OCI-LY7 (cell line): ENCODE measurements at regions not wholly inside any gene's neighbourhood (a gene's known extent, or its start where the extent isn't known, plus 50 kb on each side); places are given as distances from the start of the nearest gene placed in this dataset.

ENCODE experiments used
- BruUV-seq: library from RNA; stranded (reverse); fragments of 400-500 nt; replicated peaks from 2 replicates; lab custom pipeline; 2021; lab: Mats Ljungman, UMichigan
- CTCF ChIA-PET: fragments of 300-600 bp; sonication (Branson Sonifier 250); formaldehyde crosslinking; loops from one replicate; lab custom pipeline; 2022; ENCODE audit warnings: antibody characterized with exemption; ENCODE audit not compliant: unreplicated experiment; lab: Charles Lee
- POLR2A ChIA-PET: fragments of 300-600 bp; sonication (Branson Sonifier 250); formaldehyde crosslinking; loops from one replicate; lab custom pipeline; 2022; ENCODE audit warnings: antibody characterized with exemption; lab: Charles Lee
- DNase-seq: peaks from one replicate; pipeline ENCODE4 v3.0.0-alpha.2; 2015; ENCODE audit warnings: low spot score
- H2AFZ ChIP-seq: fragments of 200-600 bp; sonication (generic), shearing (Covaris generic); 2 replicates; pipeline ENCODE4 v1.6.1; 2014; ENCODE audit warnings: mild to moderate bottlenecking, antibody characterized with exemption, low read length, moderate library complexity
- H3K27ac ChIP-seq: fragments of 200-600 bp; sonication (generic); 2 replicates; pipeline ENCODE4 v1.5.1; 2014; ENCODE audit warnings: mixed run types, low read depth, mild to moderate bottlenecking, moderate library complexity, low read length, inconsistent platforms; ENCODE audit not compliant: poor library complexity, severe bottlenecking
- H3K36me3 ChIP-seq: fragments of 200-600 bp; sonication (generic); 2 replicates; pipeline ENCODE4 v1.6.1; 2014; ENCODE audit warnings: mild to moderate bottlenecking, antibody characterized with exemption, low read length, moderate library complexity, mixed read lengths; ENCODE audit not compliant: insufficient read depth
- H3K4me1 ChIP-seq: fragments of 200-600 bp; sonication (generic); 2 replicates; pipeline ENCODE4 v1.5.1; 2014; ENCODE audit warnings: mild to moderate bottlenecking, low read length; ENCODE audit not compliant: insufficient read depth, poor library complexity, severe bottlenecking
- H3K4me2 ChIP-seq: fragments of 200-600 bp; sonication (generic); 2 replicates; pipeline ENCODE4 v1.6.1; 2014; ENCODE audit warnings: mild to moderate bottlenecking, low read length
- H3K4me3 ChIP-seq: fragments of 200-600 bp; sonication (generic); 2 replicates; pipeline ENCODE4 v1.5.1; 2014; ENCODE audit warnings: mild to moderate bottlenecking, low read depth, low read length; ENCODE audit not compliant: poor library complexity, severe bottlenecking
- H3K79me2 ChIP-seq: fragments of 200-600 bp; sonication (generic); 2 replicates; pipeline ENCODE4 v1.6.1; 2016; ENCODE audit warnings: low read depth, mild to moderate bottlenecking, low read length, moderate library complexity, mixed read lengths; ENCODE audit not compliant: insufficient read depth
- H3K9me2 ChIP-seq: fragments of 200-600 bp; sonication (generic); 2 replicates; pipeline ENCODE4 v1.6.1; 2016; ENCODE audit warnings: mild to moderate bottlenecking, low read length, mixed read lengths; ENCODE audit not compliant: insufficient read depth
- H3K9me3 ChIP-seq: fragments of 200-600 bp; sonication (generic); 2 replicates; pipeline ENCODE4 v1.6.1; 2014; ENCODE audit warnings: mild to moderate bottlenecking, mixed run types, low read length, mixed read lengths
- H4K20me1 ChIP-seq: fragments of 200-600 bp; sonication (generic); 2 replicates; pipeline ENCODE4 v1.6.1; 2014; ENCODE audit warnings: mild to moderate bottlenecking, antibody characterized with exemption, low read length, moderate library complexity, mixed read lengths; ENCODE audit not compliant: insufficient read depth
- CTCF ChIP-seq: fragments of 200-600 bp; sonication (generic); conservative IDR thresholded peaks from 2 replicates; pipeline ENCODE4 v1.5.1; 2014; ENCODE audit warnings: mild to moderate bottlenecking, antibody characterized with exemption, low read length, moderate library complexity, mixed read lengths
- EZH2phosphoT487 ChIP-seq: fragments of 200-600 bp; sonication (generic); IDR thresholded peaks from 2 replicates; pipeline ENCODE4 v1.6.1; 2018; ENCODE audit warnings: low read depth, borderline replicate concordance, mild to moderate bottlenecking, mixed run types, antibody characterized with exemption, low read length, moderate library complexity, mixed read lengths
- intact Hi-C: fragments of 100-400 bp; cut with micrococcal nuclease; formaldehyde crosslinking; loops from one replicate; pipeline ENCODE4 v1.10.0; 2022; ENCODE audit not compliant: unreplicated experiment

- Histone ChIP-seq H4K20me1 (no peaks in the 10 kb centered on the region), H3K9me3 (no peaks in the 10 kb centered on the region), H3K4me3 (no peak overlapping the region), H2AFZ (no peak overlapping the region), H3K9me2 (no peaks in the 10 kb centered on the region), H3K36me3 (no peaks in the 10 kb centered on the region), H3K4me1 (no peaks in the 10 kb centered on the region), H3K79me2 (no peaks in the 10 kb centered on the region), H3K27ac (no peak overlapping the region), H3K4me2 (no peak overlapping the region)
- ChIA-PET POLR2A (interaction anchor here (0.9 kb wide), 1 partner anchor 25 kb away, joined by 3 read pairs; no protein-coding TSS in a partner anchor), CTCF (no interaction called here)
- no TSS peak for BruUV-seq
- TF ChIP-seq EZH2phosphoT487 (no peak), CTCF (no peak)
- intact Hi-C loops = no loop called here
- DNase-seq = no peak
Measured at GRCh38 chr15:85870216-85871014, 75.7 kb upstream of the KLHL25 start.

GRCh38 chr15:85871545-85871944, 76.8 kb upstream of the KLHL25 start:
- no peaks in the 10 kb centered on the region for H3K4me1 ChIP-seq
- H3K9me2 ChIP-seq = no peaks in the 10 kb centered on the region
- no peak overlapping the region for H2AFZ ChIP-seq
- H3K9me3 ChIP-seq = no peaks in the 10 kb centered on the region
- DNase-seq = peak; percentile 24
- no peak overlapping the region for H3K4me3 ChIP-seq
- H3K79me2 ChIP-seq = no peaks in the 10 kb centered on the region
- H4K20me1 ChIP-seq = no peaks in the 10 kb centered on the region
- CTCF ChIA-PET = interaction anchor here (0.7 kb wide), 1 partner anchor 163 kb away, joined by 5 read pairs; no protein-coding TSS in a partner anchor
- no peaks in the 10 kb centered on the region for H3K36me3 ChIP-seq
- H3K27ac ChIP-seq = no peak overlapping the region
- POLR2A ChIA-PET = interaction anchor here (0.9 kb wide), 1 partner anchor 24 kb away, joined by 3 read pairs; no protein-coding TSS in a partner anchor
- no peak overlapping the region for H3K4me2 ChIP-seq
- BruUV-seq = no TSS peak
- intact Hi-C loops = no loop called here
- TF ChIP-seq EZH2phosphoT487 (no peak), CTCF (no peak)

GRCh38 chr15:85872125-85872524, 77.4 kb upstream of the KLHL25 start:
- ChIA-PET CTCF (no interaction called here), POLR2A (no interaction called here)
- Histone ChIP-seq H3K27ac (no peak overlapping the region), H4K20me1 (no peaks in the 10 kb centered on the region), H2AFZ (no peak overlapping the region), H3K4me1 (no peaks in the 10 kb centered on the region), H3K4me2 (no peak overlapping the region), H3K36me3 (no peaks in the 10 kb centered on the region), H3K4me3 (no peak overlapping the region), H3K79me2 (no peaks in the 10 kb centered on the region), H3K9me3 (no peaks in the 10 kb centered on the region), H3K9me2 (no peaks in the 10 kb centered on the region)
- no peak for DNase-seq
- intact Hi-C loops = no loop called here
- no peak for TF ChIP-seq EZH2phosphoT487
- no peak for TF ChIP-seq CTCF
- BruUV-seq = no TSS peak
